KMS-11 (cell line): ENCODE measurements at regions not wholly inside any gene's neighbourhood (a gene's known extent, or its start where the extent isn't known, plus 50 kb on each side); places are given as distances from the start of the nearest gene placed in this dataset.
A peak's percentile ranks its signal among the peaks of the same experiment; 100 is the strongest.

Source experiments
- H2AFZ ChIP-seq: fragments of 200-600 bp; sonication (generic); 2 replicates; pipeline ENCODE4 v1.6.1; 2016; ENCODE audit warnings: antibody characterized with exemption, mixed run types, low read depth
- H3K27ac ChIP-seq: fragments of 200-600 bp; sonication (generic); 2 replicates; pipeline ENCODE4 v1.6.1; 2016; ENCODE audit warnings: mild to moderate bottlenecking, mixed run types
- H3K27me3 ChIP-seq: fragments of 200-600 bp; sonication (generic); 2 replicates; pipeline ENCODE4 v1.6.1; 2017; ENCODE audit warnings: mild to moderate bottlenecking, low read depth, mixed run types, moderate library complexity; ENCODE audit not compliant: insufficient read depth
- H3K36me3 ChIP-seq: fragments of 200-600 bp; sonication (generic); 2 replicates; pipeline ENCODE4 v1.6.1; 2017; ENCODE audit warnings: mild to moderate bottlenecking, mixed run types; ENCODE audit not compliant: insufficient read depth
- H3K4me1 ChIP-seq: fragments of 200-600 bp; sonication (generic); 2 replicates; pipeline ENCODE4 v1.6.1; 2016; ENCODE audit warnings: mild to moderate bottlenecking, low read depth, mixed run types; ENCODE audit not compliant: poor library complexity, severe bottlenecking
- H3K4me2 ChIP-seq: fragments of 200-600 bp; sonication (generic); 2 replicates; pipeline ENCODE4 v1.7.0; 2016; ENCODE audit warnings: mild to moderate bottlenecking, mixed run types
- H3K4me3 ChIP-seq: fragments of 200-600 bp; sonication (generic); IDR thresholded peaks from 2 replicates; pipeline ENCODE4 v1.6.1; 2017; ENCODE audit warnings: low read depth, low read length, mixed read lengths; ENCODE audit not compliant: insufficient read depth
- H3K79me2 ChIP-seq: fragments of 200-600 bp; sonication (generic); 2 replicates; pipeline ENCODE4 v1.6.1; 2016; ENCODE audit warnings: low read depth, mixed run types; ENCODE audit not compliant: insufficient read depth
- H3K9ac ChIP-seq: fragments of 200-600 bp; sonication (generic); 2 replicates; pipeline ENCODE4 v1.6.1; 2016; ENCODE audit warnings: mild to moderate bottlenecking, mixed run types
- H4K20me1 ChIP-seq: fragments of 200-600 bp; sonication (generic); 2 replicates; pipeline ENCODE4 v1.6.1; 2016; ENCODE audit warnings: mild to moderate bottlenecking, mixed run types; ENCODE audit not compliant: insufficient read depth
- CTCF ChIP-seq: fragments of 200-600 bp; sonication (generic); conservative IDR thresholded peaks from 2 replicates; pipeline ENCODE4 v1.6.1; 2017; ENCODE audit warnings: low read depth, mild to moderate bottlenecking, antibody characterized with exemption, low read length, moderate library complexity, mixed read lengths

- Histone ChIP-seq H3K4me3 (no peak overlapping the region), H3K4me1 (peaks cover 41% of the 10 kb centered on the region), H3K36me3 (no peaks in the 10 kb centered on the region), H4K20me1 (no peaks in the 10 kb centered on the region), H2AFZ (no peak overlapping the region), H3K9ac (no peak overlapping the region), H3K79me2 (no peaks in the 10 kb centered on the region), H3K4me2 (no peak overlapping the region), H3K27ac (no peak overlapping the region), H3K27me3 (no peaks in the 10 kb centered on the region)
- TF ChIP-seq CTCF = no peak
Measured at GRCh38 chr5:157918811-157919742, 60.1 kb upstream of the CLINT1 start.

- Histone ChIP-seq H3K79me2 (no peaks in the 10 kb centered on the region), H2AFZ (no peak overlapping the region), H3K36me3 (no peaks in the 10 kb centered on the region), H3K9ac (no peak overlapping the region), H3K27me3 (no peaks in the 10 kb centered on the region), H3K4me3 (no peak overlapping the region), H3K27ac (no peak overlapping the region), H3K4me1 (peaks cover 50% of the 10 kb centered on the region), H3K4me2 (no peak overlapping the region; the same call in 1 of the 2 replicates), H4K20me1 (no peaks in the 10 kb centered on the region)
- peak; percentile 65 for TF ChIP-seq CTCF
Measured at GRCh38 chr5:157917899-157918809, 59.2 kb upstream of the CLINT1 start.

GRCh38 chr5:157917491-157917890 is 58.5 kb upstream of the CLINT1 start:
- H4K20me1 ChIP-seq = no peaks in the 10 kb centered on the region
- no peak for TF ChIP-seq CTCF
- H3K4me3 ChIP-seq = no peak overlapping the region
- H3K27ac ChIP-seq = no peak overlapping the region
- no peaks in the 10 kb centered on the region for H3K36me3 ChIP-seq
- H3K4me2 ChIP-seq = no peak overlapping the region; the same call in 1 of the 2 replicates
- no peak overlapping the region for H3K9ac ChIP-seq
- H3K27me3 ChIP-seq = no peaks in the 10 kb centered on the region
- peaks cover 56% of the 10 kb centered on the region for H3K4me1 ChIP-seq
- no peak overlapping the region for H2AFZ ChIP-seq
- no peaks in the 10 kb centered on the region for H3K79me2 ChIP-seq

- H3K4me1 ChIP-seq = peaks cover 70% of the 10 kb centered on the region
- H3K36me3 ChIP-seq = no peaks in the 10 kb centered on the region
- H2AFZ ChIP-seq = no peak overlapping the region
- no peaks in the 10 kb centered on the region for H3K27me3 ChIP-seq
- H3K4me3 ChIP-seq = no peak overlapping the region
- no peak overlapping the region for H3K4me2 ChIP-seq
- no peaks in the 10 kb centered on the region for H3K79me2 ChIP-seq
- no peaks in the 10 kb centered on the region for H4K20me1 ChIP-seq
- no peak overlapping the region for H3K27ac ChIP-seq
- TF ChIP-seq CTCF = no peak
- H3K9ac ChIP-seq = no peak overlapping the region
Measured at GRCh38 chr5:157915638-157916037, 56.7 kb upstream of the CLINT1 start.
